ENCODE measurements at regions not wholly inside any gene's neighbourhood (a gene's known extent, or its start where the extent isn't known, plus 50 kb on each side); places are given as distances from the start of the nearest gene placed in this dataset.
"Not testable (repeated sequence)": the region's sequence is repeated elsewhere in the genome, so short reads cannot be mapped to it uniquely, and the experiment has no call there.

DNA sequence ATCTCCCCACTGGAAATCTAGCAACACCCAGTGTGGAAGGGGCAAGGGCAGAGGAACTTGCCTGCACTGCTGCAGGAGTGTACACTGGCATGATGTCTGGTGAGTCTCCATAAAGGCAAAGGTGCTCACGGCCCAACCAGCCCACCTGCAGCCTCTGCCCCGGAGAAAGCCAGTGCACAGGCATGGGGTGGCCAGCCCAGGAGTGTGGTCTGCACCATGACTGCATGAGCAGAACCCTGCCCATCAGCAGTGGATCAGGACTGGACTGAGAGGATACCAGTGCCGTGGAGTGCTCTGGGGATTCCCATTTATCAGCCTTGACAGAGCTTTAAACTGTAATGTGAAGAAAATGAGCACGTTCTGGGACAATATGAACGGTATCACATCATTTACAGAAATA is 342.6 kb upstream of the HS6ST1 start:
- no peak for DNase-seq

DNA sequence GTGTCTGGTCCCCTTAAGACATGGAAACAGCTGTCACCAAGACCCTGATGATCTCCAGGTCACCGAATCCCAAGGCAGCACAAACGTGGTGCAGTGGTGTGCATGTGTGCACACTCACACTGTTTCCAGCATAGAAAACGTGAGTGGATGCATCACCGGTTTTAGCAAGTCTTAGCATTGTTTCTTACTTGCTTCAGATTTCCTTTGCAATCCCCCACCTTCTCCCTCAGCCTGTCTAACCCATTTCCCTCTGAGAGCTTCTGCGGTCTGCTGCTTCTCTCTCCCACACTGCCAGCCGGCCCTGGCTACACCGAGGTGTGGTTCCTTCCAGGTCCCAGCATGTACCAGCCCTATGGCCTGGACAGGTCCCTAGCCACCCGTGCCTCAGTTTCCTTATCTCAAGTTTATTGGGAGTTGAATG is 343.4 kb upstream of the HS6ST1 start:
- DNase-seq = no peak

DNA sequence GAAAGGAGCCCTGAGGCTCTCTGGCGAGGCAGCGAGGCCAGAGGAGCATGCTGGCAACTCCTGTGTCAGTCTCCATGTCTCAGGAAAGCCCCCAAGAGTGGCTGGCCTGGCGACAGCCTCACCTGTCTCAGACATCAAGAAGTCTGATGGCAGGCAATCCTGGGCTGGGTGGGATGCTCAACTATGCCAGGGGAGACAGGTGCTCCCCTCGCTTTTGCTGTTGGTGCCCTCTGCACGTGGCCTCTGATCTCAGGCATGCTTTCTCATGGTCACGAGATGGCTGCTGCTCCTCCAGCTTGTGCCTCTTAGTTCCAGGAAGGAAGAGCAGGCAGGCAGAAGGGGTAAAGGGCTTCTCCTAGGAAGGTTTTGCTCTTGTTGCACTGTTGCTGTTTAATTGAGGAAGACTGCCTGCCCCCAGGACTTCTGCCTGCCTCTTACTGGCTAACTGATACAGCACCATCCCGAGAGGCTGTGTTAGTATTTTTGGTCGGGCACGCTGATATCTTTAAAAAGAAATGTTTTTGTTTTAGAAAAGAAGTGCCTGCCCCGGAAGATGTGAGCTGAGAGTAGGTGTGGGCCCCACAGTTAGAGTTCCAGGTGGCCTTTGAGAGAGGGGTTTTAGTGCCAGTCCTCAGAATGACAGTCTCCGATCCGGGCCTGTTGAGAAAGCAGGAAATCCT is 344.8 kb upstream of the HS6ST1 start:
- no peak for DNase-seq

DNA sequence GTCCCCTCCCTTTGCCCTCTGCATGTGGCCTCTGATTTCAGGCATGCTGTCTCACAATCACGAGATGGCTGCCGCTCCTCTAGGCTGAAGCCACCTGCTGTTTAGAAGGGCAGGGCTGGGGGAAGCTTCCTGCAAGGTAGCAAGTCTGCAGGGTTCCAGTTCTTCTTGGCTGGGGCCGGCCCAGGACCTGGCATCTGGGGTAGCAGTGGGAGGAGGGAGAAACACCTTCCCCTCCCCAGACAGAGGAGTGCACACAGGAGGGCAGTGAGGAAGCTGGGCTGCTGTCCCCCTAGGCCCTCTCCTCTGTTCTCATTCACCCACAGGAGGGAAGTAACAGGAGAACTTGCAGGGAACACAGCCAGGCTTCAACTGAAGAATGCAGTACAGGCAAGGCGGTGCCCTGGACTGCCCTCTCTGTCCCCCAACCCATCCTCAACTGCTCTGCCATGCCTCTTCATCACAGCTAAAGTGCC is 345.9 kb upstream of the HS6ST1 start:
- DNase-seq = peak; percentile 8

DNA sequence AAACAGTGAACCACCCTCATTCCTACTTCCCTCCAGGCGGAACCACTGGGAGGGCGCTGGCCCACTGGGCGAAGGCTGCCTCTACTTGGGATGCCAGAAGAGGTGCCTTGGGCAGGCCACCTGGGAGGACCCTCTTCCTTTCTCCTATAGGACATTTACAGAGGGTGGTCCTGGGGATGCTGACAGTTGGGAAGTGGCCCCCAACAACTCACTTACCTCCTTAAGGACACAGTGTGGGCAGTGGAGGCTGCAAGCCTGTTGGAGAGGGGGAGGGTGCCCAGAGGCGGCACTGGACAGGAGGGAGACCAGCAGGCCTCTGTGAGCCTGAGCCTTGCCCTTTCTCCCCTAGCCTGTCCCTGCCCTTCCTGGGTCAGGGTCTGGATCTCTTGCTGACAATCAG is 346.4 kb upstream of the HS6ST1 start:
- DNase-seq = no peak

DNA sequence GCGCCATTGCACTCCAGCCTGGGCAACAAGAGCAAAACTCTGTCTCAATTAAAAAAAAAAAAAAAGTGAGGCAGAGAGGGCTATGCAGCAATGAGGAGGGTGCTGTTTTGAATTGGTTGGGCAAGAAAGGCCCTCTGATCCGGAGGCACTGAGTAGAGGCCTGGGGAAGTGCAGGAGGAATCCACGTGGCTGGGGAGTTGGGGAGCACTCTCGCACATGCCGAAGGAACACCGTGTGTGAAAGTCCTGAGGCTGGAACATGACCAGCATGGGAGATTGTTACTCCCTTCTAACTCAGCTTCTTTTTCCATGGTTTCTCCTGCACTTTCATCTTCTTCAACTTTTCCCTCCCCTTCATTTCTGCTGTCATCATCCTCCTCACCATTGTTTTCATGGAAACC is 347.9 kb upstream of the HS6ST1 start:
- no peak for DNase-seq

DNA sequence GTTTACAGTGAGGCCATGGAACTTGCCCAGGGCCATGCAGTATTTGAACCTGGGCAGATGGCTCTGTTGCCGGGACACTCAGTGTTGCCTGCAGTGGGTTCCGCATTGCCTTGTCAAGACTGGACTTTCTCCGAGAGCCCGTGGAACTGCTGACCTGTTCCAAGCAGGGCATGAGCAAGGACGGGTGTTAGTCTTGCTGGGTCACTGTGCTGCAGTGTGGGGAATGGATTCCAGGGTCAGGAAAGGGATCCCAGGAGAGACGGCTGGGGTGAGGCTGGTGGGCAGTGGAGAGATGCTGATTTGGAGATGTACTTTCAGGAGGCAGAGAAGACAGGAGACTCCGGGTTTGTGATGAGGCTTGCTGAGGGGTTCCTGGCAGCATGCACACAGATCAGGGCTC is 348.7 kb upstream of the HS6ST1 start:
- DNase-seq = no peak

DNA sequence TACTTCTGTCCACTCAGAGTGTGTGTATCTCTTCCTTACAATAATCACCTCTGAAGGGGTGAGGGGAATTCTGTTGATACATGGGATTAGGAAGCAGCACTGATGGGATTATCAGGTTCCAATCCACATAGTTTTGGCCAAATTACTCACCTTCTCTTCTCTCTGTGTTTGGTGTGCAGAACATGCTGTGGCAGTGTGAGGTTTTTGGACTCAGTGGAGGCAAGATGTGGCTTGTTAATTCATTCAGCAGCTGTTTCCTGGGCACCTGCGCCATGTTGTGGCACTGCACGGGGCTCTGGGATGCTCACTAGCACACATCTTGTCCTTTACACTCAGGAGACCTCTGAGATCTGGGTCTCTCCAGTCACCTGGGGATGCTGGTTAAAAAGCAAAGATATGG is 350.3 kb upstream of the HS6ST1 start:
- DNase-seq = no peak

DNA sequence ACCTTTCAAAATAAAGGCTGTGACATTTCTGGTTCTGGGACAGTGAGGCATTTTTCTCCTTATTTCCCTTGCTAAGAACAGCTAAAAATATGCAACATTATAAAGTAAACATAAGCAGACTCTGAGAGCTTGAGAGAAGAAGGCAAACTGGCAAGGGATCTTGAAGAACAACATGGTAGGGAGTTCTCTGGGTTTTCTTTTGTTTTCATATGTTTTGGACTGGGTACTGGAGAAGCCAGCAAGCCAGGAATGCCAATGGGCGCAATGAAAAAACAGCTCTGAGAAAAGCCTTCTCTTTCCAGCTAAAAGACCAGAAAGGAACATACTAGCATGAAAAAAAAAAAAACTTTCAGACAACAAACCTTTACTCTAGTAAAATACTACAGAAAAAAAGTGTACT is 351.4 kb upstream of the HS6ST1 start:
- no peak for DNase-seq

DNA sequence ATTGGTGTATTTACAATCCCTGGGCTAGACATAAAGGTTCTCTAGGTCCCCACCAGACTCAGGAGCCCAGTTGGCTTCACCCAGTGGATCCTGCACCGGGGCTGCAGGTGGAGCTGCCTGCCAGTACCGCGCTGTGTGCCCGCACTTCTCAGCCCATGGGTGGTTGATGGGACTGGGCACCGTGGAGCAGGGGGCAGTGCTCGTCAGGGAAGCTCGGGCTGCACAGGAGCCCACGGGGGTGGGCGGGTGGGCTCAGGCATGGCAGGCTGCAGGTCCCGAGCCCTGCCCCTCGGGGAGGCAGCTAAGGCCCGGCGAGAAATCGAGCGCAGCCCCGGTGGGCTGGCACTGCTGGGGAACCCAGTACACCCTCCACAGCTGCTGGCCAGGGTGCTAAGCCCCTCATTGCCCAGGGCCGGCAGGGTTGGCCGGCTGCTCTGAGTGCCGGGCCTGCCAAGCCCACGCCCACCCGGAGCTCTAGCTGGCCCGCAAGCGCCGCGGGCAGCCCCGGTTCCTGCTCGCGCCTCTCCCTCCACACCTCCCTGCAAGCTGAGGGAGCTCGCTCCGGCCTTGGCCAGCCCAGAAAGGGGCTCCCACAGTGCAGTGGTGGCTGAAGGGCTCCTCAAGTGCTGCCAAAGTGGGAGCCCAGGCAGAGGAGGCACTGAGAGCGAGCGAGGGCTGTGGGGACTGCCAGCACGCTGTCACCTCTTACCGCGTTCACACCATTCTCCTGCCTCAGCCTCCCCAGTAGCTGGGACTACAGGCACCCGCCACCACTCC is 353.5 kb upstream of the HS6ST1 start:
- not testable (repeated sequence) for DNase-seq

DNA sequence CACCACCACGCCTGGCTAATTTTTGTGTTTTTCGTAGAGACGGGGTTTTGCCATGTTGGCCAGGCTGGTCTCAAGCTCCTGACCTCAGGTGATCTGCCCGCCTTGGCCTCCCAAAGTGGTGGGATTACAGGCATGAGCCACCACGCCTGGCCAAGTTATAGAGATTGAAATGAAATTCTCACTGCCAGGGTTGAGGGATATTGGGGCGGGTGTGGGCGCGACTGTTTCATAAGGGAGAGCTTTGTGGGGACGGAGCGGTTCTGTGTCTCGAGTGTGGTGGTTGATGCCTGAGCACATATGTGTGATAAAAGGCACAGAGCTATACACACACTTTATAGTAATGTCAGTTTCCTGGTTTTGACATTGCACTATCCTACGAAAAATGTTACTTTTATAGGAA is 361.0 kb upstream of the HS6ST1 start:
- DNase-seq = not testable (repeated sequence)

DNA sequence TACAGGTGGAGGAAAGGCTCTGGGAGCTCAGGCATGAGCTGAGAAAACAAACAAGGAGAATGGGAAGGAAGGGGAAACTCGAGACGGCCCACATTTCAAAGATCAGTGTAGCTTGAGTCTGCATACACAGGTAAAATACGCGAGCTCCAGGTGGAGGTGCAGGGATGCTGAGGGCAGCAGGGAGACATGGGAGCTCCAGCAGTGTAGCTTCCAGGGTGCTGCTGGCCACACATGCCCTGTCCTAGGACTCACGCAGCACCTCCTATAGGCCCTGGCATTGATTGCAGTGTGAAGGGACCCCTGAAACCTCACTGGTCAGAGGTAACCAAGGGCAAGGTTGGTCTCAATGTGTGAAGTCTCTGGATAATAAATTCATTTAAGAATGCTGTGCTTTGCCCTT is 362.8 kb upstream of the HS6ST1 start:
- DNase-seq = no peak

DNA sequence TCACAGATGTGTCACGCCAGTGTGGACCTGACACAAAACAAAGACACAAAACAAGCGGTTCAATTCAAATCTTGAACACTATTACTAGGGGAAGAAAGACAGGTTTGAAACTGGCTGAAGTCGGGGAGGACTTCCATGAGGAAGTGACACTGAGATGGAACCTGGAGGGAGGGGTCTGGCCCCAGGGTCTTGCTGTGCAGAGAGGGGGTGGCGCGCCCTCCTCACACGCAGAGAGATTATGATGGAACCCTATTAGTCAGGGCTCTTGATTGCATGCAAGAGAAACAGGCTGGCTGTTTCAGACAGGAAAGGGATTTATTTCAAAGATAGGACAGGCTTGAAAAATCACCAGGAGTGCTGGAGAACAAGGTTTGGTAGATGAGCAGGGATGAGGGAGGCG is 363.6 kb upstream of the HS6ST1 start:
- no peak for DNase-seq

DNA sequence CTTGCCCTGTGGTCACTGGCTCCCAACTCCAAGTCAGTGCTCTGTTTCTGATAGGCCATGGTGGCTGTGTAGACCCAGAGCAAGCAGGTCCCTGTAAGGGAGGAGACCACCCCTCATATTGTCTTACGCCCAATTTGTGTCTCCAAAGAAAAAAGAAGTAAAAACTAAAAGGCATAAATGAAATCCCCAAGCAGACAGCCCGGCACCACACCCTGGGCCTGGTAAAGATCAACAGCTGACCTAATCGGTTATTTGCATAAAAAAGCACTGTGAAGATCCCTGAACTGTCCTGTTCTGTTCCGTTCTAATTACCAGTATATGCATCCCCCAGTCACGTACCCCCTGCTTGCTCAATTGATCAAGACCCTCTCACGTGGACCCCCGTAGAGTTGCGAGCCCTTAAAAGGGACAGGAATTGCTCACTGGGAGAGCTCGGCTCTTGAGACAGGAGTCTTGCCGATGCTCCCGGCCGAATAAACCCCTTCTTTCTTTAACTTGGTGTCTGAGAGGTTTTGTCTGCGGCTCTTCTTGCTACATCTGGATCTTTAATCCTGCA is 364.1 kb upstream of the HS6ST1 start:
- no peak for DNase-seq

DNA sequence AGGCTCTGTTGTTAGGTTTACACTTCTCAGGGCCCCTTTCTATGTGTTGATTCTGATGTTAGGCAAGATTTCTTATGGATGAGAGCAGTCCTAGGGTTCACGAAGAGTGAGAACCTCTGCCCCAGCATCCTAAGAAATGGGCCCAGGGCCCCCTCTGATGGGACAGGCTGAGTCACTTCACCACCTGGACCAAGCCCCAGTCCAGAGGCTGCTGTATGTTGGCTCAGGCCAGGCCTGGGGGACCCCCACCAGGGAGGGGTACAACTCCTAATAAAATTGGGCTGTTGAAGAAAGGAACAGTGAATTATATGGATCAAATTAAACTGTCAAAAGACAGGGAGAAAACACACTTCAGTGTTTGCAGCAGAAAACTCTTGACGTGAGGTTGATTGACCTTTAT is 365.9 kb upstream of the HS6ST1 start:
- DNase-seq = no peak

DNA sequence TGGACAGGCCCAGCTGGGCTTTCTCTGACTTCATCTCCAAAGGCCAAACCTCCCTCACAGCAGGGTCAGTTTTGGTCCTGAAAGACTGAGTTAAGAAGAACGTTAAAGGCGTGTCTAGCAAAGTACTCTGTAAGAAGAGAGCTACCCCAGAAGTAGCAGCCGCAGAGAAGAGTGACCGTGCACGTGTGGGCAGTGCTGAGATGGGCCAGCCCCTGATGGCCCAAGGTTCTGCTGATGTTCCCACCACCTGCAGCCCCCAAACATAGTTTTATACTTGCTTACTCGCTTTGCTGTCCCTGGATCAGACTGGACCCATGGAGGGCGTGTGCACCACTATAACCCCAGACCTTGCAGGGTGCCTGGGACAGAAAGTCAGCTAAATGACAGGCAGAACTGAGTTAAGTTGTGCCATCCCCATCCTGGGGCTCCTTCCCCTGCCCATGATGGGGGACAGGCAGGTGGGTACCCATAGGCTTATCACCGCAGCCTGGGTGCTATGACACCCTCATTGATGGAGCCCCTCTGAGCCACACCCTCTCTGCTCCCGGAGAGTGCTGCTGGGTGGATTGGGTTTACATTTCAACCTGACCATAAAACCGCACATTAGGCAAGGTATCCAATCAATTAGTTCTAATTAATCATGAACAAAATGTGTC is 367.3 kb upstream of the HS6ST1 start:
- no peak for DNase-seq

DNA sequence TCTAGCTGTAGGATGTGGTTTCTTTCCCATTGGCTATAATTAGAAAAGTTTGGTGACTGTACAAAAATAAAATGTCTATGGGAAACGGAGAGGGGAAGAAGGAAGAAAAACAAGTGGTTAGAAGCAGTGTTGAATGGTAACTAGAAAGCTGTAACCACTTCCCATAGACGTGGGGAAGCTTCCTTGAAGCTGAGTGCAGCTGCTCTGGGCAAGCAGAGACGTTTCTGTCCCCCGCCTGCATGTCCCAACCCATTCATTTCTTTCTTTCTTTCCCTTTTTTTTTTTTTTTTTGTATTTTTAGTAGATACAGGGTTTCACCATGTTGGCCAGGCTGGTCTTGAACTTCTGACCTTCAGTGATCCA is 367.8 kb upstream of the HS6ST1 start:
- DNase-seq = peak; percentile 18

DNA sequence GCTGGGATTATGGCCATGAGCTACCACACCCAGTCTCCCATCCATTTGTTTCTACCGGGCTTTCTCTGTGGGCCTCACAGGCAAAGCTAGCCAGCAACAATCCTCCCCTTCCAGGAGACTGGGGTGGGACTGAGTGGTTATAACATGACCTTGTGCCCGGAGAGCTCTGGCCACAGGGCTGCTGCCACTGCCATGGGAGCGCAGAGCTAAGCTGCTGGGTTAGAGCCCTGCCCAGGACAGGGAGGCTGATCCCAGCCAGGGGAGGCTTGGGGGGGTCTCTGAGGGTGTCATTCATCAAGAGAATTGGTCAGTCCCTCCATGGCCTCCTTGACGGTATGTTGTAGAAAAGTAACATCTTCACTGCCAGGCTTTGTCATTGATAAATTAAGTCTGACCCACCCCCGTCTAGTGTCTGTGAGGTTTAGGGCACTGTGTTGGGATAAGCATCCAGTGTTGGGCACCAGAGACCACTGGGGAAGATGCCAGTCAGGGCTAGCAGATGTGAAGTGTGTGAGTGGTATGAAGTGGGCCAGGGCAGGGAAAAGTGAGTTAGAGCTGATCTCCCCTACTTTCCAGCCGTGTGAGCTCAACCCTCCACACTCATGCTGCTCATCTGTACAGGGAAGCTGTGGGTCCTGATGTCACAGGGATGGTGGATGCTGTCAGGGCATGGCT is 368.4 kb upstream of the HS6ST1 start:
- no peak for DNase-seq

DNA sequence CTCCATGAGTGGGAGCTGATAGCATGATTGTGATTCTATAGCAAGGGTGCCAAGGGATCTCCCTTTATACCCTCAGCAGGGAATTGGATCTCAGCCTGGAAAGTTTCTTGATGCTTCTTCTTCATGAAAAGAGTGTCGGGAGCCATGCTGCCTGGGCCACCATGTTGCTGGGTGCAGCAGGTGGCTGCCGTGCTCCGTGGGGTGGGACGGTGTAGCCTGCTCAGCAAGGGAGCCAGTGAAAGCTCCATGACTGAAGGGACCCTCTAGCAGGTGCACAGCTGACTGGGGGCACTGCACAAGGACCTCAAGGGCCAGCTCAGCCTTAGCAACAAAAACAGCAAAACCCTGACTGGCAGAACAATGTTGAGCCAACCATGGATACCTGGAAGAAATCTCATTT is 368.9 kb upstream of the HS6ST1 start:
- no peak for DNase-seq

DNA sequence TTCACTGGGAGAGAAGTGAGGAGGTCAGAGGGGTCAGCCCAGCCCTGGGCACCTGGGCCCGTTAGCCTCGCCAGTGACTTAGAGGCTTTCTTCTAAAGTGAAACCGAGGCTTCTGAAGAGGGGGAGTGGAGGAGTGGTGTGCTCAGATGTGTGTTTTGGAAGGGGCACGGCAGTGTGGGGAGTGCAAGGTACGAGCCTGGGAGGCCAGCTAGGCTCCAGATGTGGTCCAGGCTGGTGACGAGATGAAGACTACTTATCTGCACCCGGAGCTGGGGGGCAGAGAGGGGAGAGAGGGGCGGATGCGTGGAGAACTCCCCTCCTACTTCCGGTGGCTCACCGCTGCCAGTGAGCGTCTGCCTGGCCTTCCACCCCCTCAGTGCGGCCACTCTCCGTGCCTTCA is 371.3 kb upstream of the HS6ST1 start:
- DNase-seq = no peak

DNA sequence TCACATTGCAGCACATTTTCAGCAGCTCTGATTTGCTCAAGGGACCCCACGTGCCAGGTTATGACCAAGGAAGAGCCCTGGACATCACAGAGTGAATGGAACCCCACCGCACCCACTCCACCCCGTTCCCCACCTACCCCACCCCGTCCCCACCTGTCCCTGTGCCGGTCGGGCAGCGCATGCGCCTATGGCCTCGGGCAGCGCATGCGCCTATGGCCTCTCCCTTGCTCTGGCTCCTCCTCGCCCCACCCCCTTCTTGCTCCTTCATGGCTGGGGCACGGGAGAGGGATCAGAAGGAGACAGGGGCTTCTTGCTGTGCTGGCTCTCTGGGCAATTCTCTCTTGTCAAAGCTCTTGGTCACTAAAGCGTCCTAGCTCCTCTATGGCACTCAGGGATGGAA is 371.8 kb upstream of the HS6ST1 start:
- no peak for DNase-seq

DNA sequence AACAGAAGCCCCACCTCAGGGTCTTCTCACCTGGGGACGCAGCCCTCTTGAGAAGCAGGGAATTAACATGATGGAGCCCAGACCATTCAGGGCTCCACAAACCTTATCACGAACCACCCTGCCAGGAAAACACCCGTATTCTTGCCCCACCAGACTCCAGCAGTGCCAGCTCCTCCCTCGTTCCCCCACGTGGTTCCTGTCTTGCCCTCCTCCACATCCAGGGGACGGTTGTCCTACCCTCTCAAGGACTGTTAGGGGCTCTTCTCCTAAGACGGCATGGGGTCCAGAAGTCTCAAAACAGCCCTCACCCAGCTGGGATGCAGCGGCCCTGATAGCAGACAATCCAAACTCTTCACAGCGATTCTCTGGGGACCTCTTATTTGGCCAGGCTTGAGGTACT is 372.2 kb upstream of the HS6ST1 start:
- DNase-seq = no peak

DNA sequence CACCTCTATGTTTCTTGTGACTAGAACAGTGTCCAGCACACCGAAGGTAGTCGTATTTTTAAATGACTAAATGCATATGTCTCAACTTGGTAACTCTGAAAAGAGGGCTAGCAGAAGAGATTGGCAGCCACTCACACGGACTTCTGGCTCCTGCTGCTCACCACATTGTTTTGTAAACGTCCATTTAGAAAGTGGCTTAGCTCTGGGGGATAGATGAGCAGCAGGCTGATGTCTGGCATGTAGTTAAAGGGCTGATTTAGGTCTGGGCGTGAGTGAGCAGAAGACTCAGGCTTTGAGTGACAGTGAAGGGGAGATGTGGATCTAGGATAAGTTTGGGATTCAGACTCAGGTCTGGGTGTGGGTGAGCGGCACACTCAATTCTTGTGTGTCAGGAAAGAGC is 372.9 kb upstream of the HS6ST1 start:
- no peak for DNase-seq

All from tongue (tissue), 1 donor.